ENCODE measurements at regions not wholly inside any gene's neighbourhood (a gene's known extent, or its start where the extent isn't known, plus 50 kb on each side); places are given as distances from the start of the nearest gene placed in this dataset.

GRCh38 chr13:54989418-54989817, 1960.8 kb downstream of the OLFM4 start:
- no peak for TF ChIP-seq CTCF (IDR thresholded peaks at IDR 0.05)
- H3K4me3 Mint-ChIP-seq, result no peak overlapping the region
- no peak for DNase-seq
- peak overlapping the region; percentile 29 for H3K27ac Mint-ChIP-seq
- no peaks in the 10 kb centered on the region for H3K36me3 Mint-ChIP-seq (ENCODE audit: low read depth)
- H3K27me3 Mint-ChIP-seq (ENCODE audit: low read depth, poor library complexity), result no peaks in the 10 kb centered on the region
- no peaks in the 10 kb centered on the region for H3K4me1 Mint-ChIP-seq
- H3K9me3 Mint-ChIP-seq, result peaks cover 7% of the 10 kb centered on the region

GRCh38 chr13:54999399-54999907, 1970.8 kb downstream of the OLFM4 start:
- no peaks in the 10 kb centered on the region for H3K36me3 Mint-ChIP-seq (ENCODE audit: low read depth)
- TF ChIP-seq CTCF (IDR thresholded peaks at IDR 0.05), result no peak
- no peaks in the 10 kb centered on the region for H3K27me3 Mint-ChIP-seq (ENCODE audit: low read depth, poor library complexity)
- H3K4me3 Mint-ChIP-seq, result no peak overlapping the region
- no peak overlapping the region for H3K27ac Mint-ChIP-seq
- peaks cover 24% of the 10 kb centered on the region for H3K9me3 Mint-ChIP-seq
- no peak for DNase-seq
- no peaks in the 10 kb centered on the region for H3K4me1 Mint-ChIP-seq

- no peak for DNase-seq
- Mint-ChIP-seq H3K4me3 (no peak overlapping the region), H3K27ac (no peak overlapping the region), H3K9me3 (peaks cover 23% of the 10 kb centered on the region), H3K4me1 (no peaks in the 10 kb centered on the region), H3K36me3 (ENCODE audit: low read depth) (no peaks in the 10 kb centered on the region), H3K27me3 (ENCODE audit: low read depth, poor library complexity) (no peaks in the 10 kb centered on the region)
- TF ChIP-seq CTCF (IDR thresholded peaks at IDR 0.05), result no peak
Measured at GRCh38 chr13:55000043-55000442, 1971.4 kb downstream of the OLFM4 start.

- no peak for DNase-seq
- H3K27ac Mint-ChIP-seq, result no peak overlapping the region
- peaks cover 1% of the 10 kb centered on the region for H3K36me3 Mint-ChIP-seq (ENCODE audit: low read depth)
- peaks cover 21% of the 10 kb centered on the region for H3K9me3 Mint-ChIP-seq
- no peak for TF ChIP-seq CTCF (IDR thresholded peaks at IDR 0.05)
- no peaks in the 10 kb centered on the region for H3K27me3 Mint-ChIP-seq (ENCODE audit: low read depth, poor library complexity)
- no peak overlapping the region for H3K4me3 Mint-ChIP-seq
- no peaks in the 10 kb centered on the region for H3K4me1 Mint-ChIP-seq
Measured at GRCh38 chr13:55000844-55001243, 1972.2 kb downstream of the OLFM4 start.

- DNase-seq, result no peak
- H3K27me3 Mint-ChIP-seq (ENCODE audit: low read depth, poor library complexity), result no peaks in the 10 kb centered on the region
- no peak overlapping the region for H3K4me3 Mint-ChIP-seq
- peaks cover 5% of the 10 kb centered on the region for H3K36me3 Mint-ChIP-seq (ENCODE audit: low read depth)
- H3K9me3 Mint-ChIP-seq, result peaks cover 17% of the 10 kb centered on the region
- no peaks in the 10 kb centered on the region for H3K4me1 Mint-ChIP-seq
- no peak for TF ChIP-seq CTCF (IDR thresholded peaks at IDR 0.05)
- H3K27ac Mint-ChIP-seq, result no peak overlapping the region
Measured at GRCh38 chr13:55001881-55002280, 1973.3 kb downstream of the OLFM4 start.

GRCh38 chr13:55007681-55008080, 1979.1 kb downstream of the OLFM4 start:
- Mint-ChIP-seq H3K36me3 (ENCODE audit: low read depth) (peaks cover 5% of the 10 kb centered on the region), H3K27ac (peak overlapping the region; percentile 41), H3K4me3 (no peak overlapping the region), H3K27me3 (ENCODE audit: low read depth, poor library complexity) (peaks cover 2% of the 10 kb centered on the region), H3K4me1 (peaks cover 3% of the 10 kb centered on the region), H3K9me3 (peaks cover 15% of the 10 kb centered on the region)
- no peak for DNase-seq
- TF ChIP-seq CTCF (IDR thresholded peaks at IDR 0.05), result no peak
